CD14-positive monocyte (primary cell): ENCODE measurements at regions not wholly inside any gene's neighbourhood (a gene's known extent, or its start where the extent isn't known, plus 50 kb on each side); places are given as distances from the start of the nearest gene placed in this dataset.

Experiments used
- DNase-seq, 3 donors: peaks; one replicate each; pipeline ENCODE4 v3.0.0-alpha.2; 2011 to 2022
- H2AFZ ChIP-seq: 2 replicates; pipeline ENCODE4 v1.6.0; 2012; ENCODE audit warnings: mild to moderate bottlenecking, low read depth, low read length, inconsistent platforms; ENCODE audit not compliant: insufficient read depth, poor library complexity, severe bottlenecking
- H3K27ac ChIP-seq, 2 donors: 1 replicate in 1 of 2; 2 replicates in 1 of 2; pipeline ENCODE4 v1.5.1; 2012 to 2013; ENCODE audit warnings: low read length in 2 of 2, control low read depth in 1 of 2, inconsistent platforms in 1 of 2, low read depth in 1 of 2, mild to moderate bottlenecking in 1 of 2
- H3K27me3 ChIP-seq, 2 donors: one replicate each; pipeline versions ENCODE4 v1.6.0 to v1.6.1; 2011 to 2013; ENCODE audit warnings: low read length in 2 of 2; ENCODE audit not compliant: control insufficient read depth in 2 of 2, insufficient read depth in 2 of 2
- H3K36me3 ChIP-seq, 2 donors: replicated peaks in 1 of 2; 1 replicate in 1 of 2; 2 replicates in 1 of 2; pipeline versions ENCODE4 v1.5.1 to v1.6.1; 2012 to 2013; ENCODE audit warnings: low read length in 2 of 2, control low read depth in 1 of 2, inconsistent platforms in 1 of 2, mild to moderate bottlenecking in 1 of 2; ENCODE audit not compliant: insufficient read depth in 2 of 2, control insufficient read depth in 1 of 2
- H3K4me1 ChIP-seq, 2 donors: 1 replicate in 1 of 2; 2 replicates in 1 of 2; pipeline versions ENCODE4 v1.5.1 to v1.6.1; 2012 to 2013; ENCODE audit warnings: low read length in 2 of 2, control low read depth in 1 of 2, inconsistent platforms in 1 of 2, mild to moderate bottlenecking in 1 of 2, moderate library complexity in 1 of 2; ENCODE audit not compliant: insufficient read depth in 2 of 2, control insufficient read depth in 1 of 2
- H3K4me2 ChIP-seq: replicated peaks from 2 replicates; pipeline ENCODE3; 2012; ENCODE audit warnings: low read length, moderate library complexity, mild to moderate bottlenecking; ENCODE audit not compliant: poor library complexity, severe bottlenecking; ENCODE audit errors: extremely low read depth
- H3K4me3 ChIP-seq, 3 experiments: fragments of 200-600 bp in 1 of 3; sonication (generic) in 1 of 3; replicated peaks in 1 of 3; 1 replicate in 2 of 3; 2 replicates in 1 of 3; pipeline ENCODE4 v1.5.1; 2011 to 2013; ENCODE audit warnings: low read length in 3 of 3, mild to moderate bottlenecking in 3 of 3, control low read depth in 2 of 3, low read depth in 2 of 3, inconsistent platforms in 1 of 3, moderate library complexity in 1 of 3
- H3K79me2 ChIP-seq: 2 replicates; pipeline ENCODE4 v1.6.0; 2012; ENCODE audit warnings: mild to moderate bottlenecking, control low read depth, inconsistent platforms, low read length, moderate library complexity; ENCODE audit not compliant: insufficient read depth
- H3K9ac ChIP-seq: 2 replicates; pipeline ENCODE4 v1.6.0; 2017; ENCODE audit warnings: low read length, mild to moderate bottlenecking; ENCODE audit not compliant: insufficient read depth, poor library complexity, severe bottlenecking
- H3K9me3 ChIP-seq, 2 donors: replicated peaks in 1 of 2; 1 replicate in 1 of 2; 2 replicates in 1 of 2; pipeline versions ENCODE4 v1.5.1 to v1.6.1; 2012 to 2013; ENCODE audit warnings: low read length in 2 of 2, control low read depth in 1 of 2; ENCODE audit not compliant: control insufficient read depth in 1 of 2, insufficient read depth in 1 of 2
- H4K20me1 ChIP-seq: 2 replicates; pipeline ENCODE4 v1.6.0; 2012; ENCODE audit warnings: mild to moderate bottlenecking, low read length, control low read depth, moderate library complexity; ENCODE audit not compliant: insufficient read depth
- H3K27ac Mint-ChIP-seq, 7 donors: one replicate each; pipeline ENCODE4 v1.8.0; 2020; ENCODE audit warnings: mild to moderate bottlenecking in 7 of 7, mixed read lengths in 7 of 7, moderate library complexity in 6 of 7, inconsistent platforms in 2 of 7
- H3K27me3 Mint-ChIP-seq, 3 donors: one replicate each; pipeline ENCODE4 v1.8.0; 2021 to 2022; ENCODE audit warnings: low read depth in 3 of 3, mild to moderate bottlenecking in 3 of 3, mixed read lengths in 3 of 3, moderate library complexity in 3 of 3, inconsistent platforms in 1 of 3
- H3K36me3 Mint-ChIP-seq, 2 donors: one replicate each; pipeline ENCODE4 v1.8.0; 2020; ENCODE audit warnings: mixed read lengths in 2 of 2, inconsistent platforms in 1 of 2, mild to moderate bottlenecking in 1 of 2
- H3K4me1 Mint-ChIP-seq: one replicate; pipeline ENCODE4 v1.8.0; 2020; ENCODE audit warnings: mild to moderate bottlenecking, mixed read lengths
- H3K4me3 Mint-ChIP-seq, 2 donors: one replicate each; pipeline ENCODE4 v1.8.0; 2020; ENCODE audit warnings: mild to moderate bottlenecking in 2 of 2, mixed read lengths in 2 of 2, moderate library complexity in 1 of 2
- H3K9me3 Mint-ChIP-seq, 7 donors: one replicate each; pipeline ENCODE4 v1.8.0; 2020 to 2022; ENCODE audit warnings: mixed read lengths in 7 of 7, mild to moderate bottlenecking in 6 of 7, moderate library complexity in 6 of 7, inconsistent platforms in 2 of 7
- CTCF ChIP-seq: fragments of 200-600 bp; IDR thresholded peaks from one replicate; pipeline ENCODE4 v1.8.0; 2022; ENCODE audit warnings: antibody characterized with exemption, mild to moderate bottlenecking
- WGBS: methylation state at CpG from one replicate; pipeline ENCODE4 v1.1.5; 2013; ENCODE audit warnings: missing lambda C conversion rate; ENCODE audit not compliant: insufficient coverage; 5-methylcytosine and 5-hydroxymethylcytosine counted together
- intact Hi-C, 2 donors: fragments of 100-400 bp; cut with micrococcal nuclease; formaldehyde crosslinking; loops; one replicate each; pipeline versions ENCODE4 v1.15.0 to v1.15.1; 2023

GRCh38 chr1:221851336-221851735, 109.4 kb upstream of the DUSP10 start:
- no peaks in the 10 kb centered on the region for H3K79me2 ChIP-seq
- H3K4me2 ChIP-seq, result no peak overlapping the region
- H4K20me1 ChIP-seq, result no peaks in the 10 kb centered on the region
- no peak for TF ChIP-seq CTCF
- Mint-ChIP-seq H3K27me3 (peaks cover 0 to 1% (median 0%) of the 10 kb centered on the region in 3 donors), H3K36me3 (no peaks in the 10 kb centered on the region), H3K4me1 (no peaks in the 10 kb centered on the region), H3K9me3 (peaks cover 0 to 3% (median 0%) of the 10 kb centered on the region in 7 donors), H3K27ac (no peak overlapping the region), H3K4me3 (no peak overlapping the region)
- H3K9ac ChIP-seq, result no peak overlapping the region
- H3K27ac ChIP-seq, result no peak overlapping the region
- no peak overlapping the region for H3K4me3 ChIP-seq
- no peak overlapping the region for H2AFZ ChIP-seq
- intact Hi-C loops, result no loop called here
- H3K9me3 ChIP-seq, result no peaks in the 10 kb centered on the region
- no peaks in the 10 kb centered on the region for H3K27me3 ChIP-seq
- no peaks in the 10 kb centered on the region for H3K4me1 ChIP-seq
- no peak for DNase-seq
- no peaks in the 10 kb centered on the region for H3K36me3 ChIP-seq

GRCh38 chr1:221850470-221851187, 108.7 kb upstream of the DUSP10 start:
- DNase-seq, result no peak
- H3K4me2 ChIP-seq, result no peak overlapping the region
- Mint-ChIP-seq H3K27me3 (peaks cover 0 to 1% (median 0%) of the 10 kb centered on the region in 3 donors), H3K9me3 (peaks cover 0 to 3% (median 0%) of the 10 kb centered on the region in 7 donors), H3K27ac (no peak overlapping the region), H3K36me3 (no peaks in the 10 kb centered on the region), H3K4me1 (no peaks in the 10 kb centered on the region), H3K4me3 (no peak overlapping the region)
- H3K27me3 ChIP-seq, result no peaks in the 10 kb centered on the region
- intact Hi-C loops, result no loop called here
- no peak for TF ChIP-seq CTCF
- 94% methylated on average over 4 of the region's 8 CpGs for WGBS
- H3K4me1 ChIP-seq, result no peaks in the 10 kb centered on the region
- no peak overlapping the region for H3K27ac ChIP-seq
- no peaks in the 10 kb centered on the region for H3K9me3 ChIP-seq
- no peak overlapping the region for H3K4me3 ChIP-seq
- no peak overlapping the region for H2AFZ ChIP-seq
- no peak overlapping the region for H3K9ac ChIP-seq
- no peaks in the 10 kb centered on the region for H3K36me3 ChIP-seq
- H3K79me2 ChIP-seq, result no peaks in the 10 kb centered on the region
- no peaks in the 10 kb centered on the region for H4K20me1 ChIP-seq
